Testis (tissue), 2 donors: ENCODE measurements at regions not wholly inside any gene's neighbourhood (a gene's known extent, or its start where the extent isn't known, plus 50 kb on each side); places are given as distances from the start of the nearest gene placed in this dataset.

ENCODE experiments used
- CTCF ChIP-seq, 3 experiments: fragments of 450-650 bp in 2 of 3; fragments of 200-600 bp in 1 of 3; sonication (generic) in 1 of 3; IDR thresholded peaks; one replicate each; pipeline ENCODE4 v1.5.1; 2016 to 2019; ENCODE audit warnings: antibody characterized with exemption in 3 of 3, mild to moderate bottlenecking in 2 of 3, moderate library complexity in 1 of 3
- POLR2A ChIP-seq: fragments of 450-650 bp; IDR thresholded peaks from one replicate; pipeline ENCODE4 v1.6.1; 2017; ENCODE audit warnings: antibody characterized with exemption, mild to moderate bottlenecking, moderate library complexity

DNA sequence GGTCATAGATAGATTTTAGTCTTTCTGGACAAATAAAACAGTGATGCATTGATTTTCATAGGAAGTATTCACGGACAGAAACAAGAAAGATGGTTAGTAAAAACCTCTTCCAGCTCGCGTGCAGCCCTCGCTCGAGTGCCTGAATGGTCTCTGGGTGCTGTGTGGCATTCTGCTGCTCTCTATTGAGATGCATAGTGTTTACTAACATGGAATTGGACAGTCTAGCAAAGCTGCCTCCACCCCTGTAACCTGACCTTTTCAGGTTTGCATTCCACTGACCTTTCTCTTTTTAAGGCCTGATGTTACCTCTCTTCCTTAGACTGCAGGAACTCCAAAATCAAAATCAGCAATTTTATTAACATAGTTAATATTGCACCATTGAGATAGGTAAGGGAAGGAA, 643.4 kb downstream of the JRKL start:
- TF ChIP-seq CTCF (IDR thresholded peaks at IDR 0.05), result no peak
- TF ChIP-seq POLR2A, result no peak
